ENCODE measurements at regions not wholly inside any gene's neighbourhood (a gene's known extent, or its start where the extent isn't known, plus 50 kb on each side); places are given as distances from the start of the nearest gene placed in this dataset.

DNA sequence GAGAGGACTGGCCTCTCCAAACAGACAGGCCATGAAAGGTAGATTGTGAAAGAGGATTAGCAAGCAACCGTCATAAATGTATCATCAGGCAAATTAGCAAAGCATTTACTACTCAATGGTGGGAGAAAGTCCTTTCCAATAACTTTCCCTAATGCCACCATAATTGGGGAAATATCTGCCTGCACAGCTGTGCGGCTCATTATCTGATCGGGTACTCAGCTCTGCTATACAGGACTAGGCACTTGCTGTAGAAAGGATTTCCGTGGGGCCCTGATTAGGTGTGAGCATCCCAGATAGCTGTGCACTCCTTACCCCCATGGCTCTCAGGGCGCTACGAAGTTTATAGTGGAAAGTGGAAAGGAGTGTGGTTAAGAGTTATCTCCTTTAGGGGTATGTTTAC is 309.7 kb upstream of the PLET1 start:
- no peak overlapping the region for H4K8ac ChIP-seq (ENCODE audit: low read depth, low read length)
- H3K18ac ChIP-seq (ENCODE audit: low read length), result no peak overlapping the region
- no peaks in the 10 kb centered on the region for H3K9me3 ChIP-seq (replicated peaks in 1 of 2; ENCODE audit: control insufficient read depth in 2 of 2, insufficient read depth in 1 of 2, low read depth in 1 of 2, low read length in 2 of 2)
- H3K4ac ChIP-seq (ENCODE audit: low read length), result no peak overlapping the region
- no peak overlapping the region for H2BK120ac ChIP-seq (ENCODE audit: low read depth, low read length)
- H2BK15ac ChIP-seq (ENCODE audit: low read length), result no peak overlapping the region
- H3K23ac ChIP-seq (ENCODE audit: low read depth, low read length, poor library complexity), result no peak overlapping the region
- no peak overlapping the region for H2BK5ac ChIP-seq (ENCODE audit: low read length)
- no peaks in the 10 kb centered on the region for H3K36me3 ChIP-seq (replicated peaks in 1 of 2; ENCODE audit: control insufficient read depth in 2 of 2, insufficient read depth in 2 of 2, low read length in 2 of 2)
- no peak overlapping the region for H3K27ac ChIP-seq (replicated peaks; ENCODE audit: low read length)
- H2AFZ ChIP-seq (ENCODE audit: low read length), result no peak overlapping the region
- no peak overlapping the region for H3K9ac ChIP-seq (ENCODE audit: low read depth, low read length, poor library complexity)
- no peak overlapping the region for H4K91ac ChIP-seq (ENCODE audit: low read depth, low read length, poor library complexity)
- H3K14ac ChIP-seq (ENCODE audit: low read length), result no peak overlapping the region
- no peaks in the 10 kb centered on the region for H3K27me3 ChIP-seq (ENCODE audit: control insufficient read depth in 3 of 3, insufficient read depth in 3 of 3, low read depth in 1 of 3, low read length in 3 of 3)
- H2BK12ac ChIP-seq (ENCODE audit: low read length), result no peak overlapping the region
- no peak overlapping the region for H2AK5ac ChIP-seq (ENCODE audit: low read depth, low read length)
- H3K4me2 ChIP-seq (ENCODE audit: insufficient read depth, low read length, poor library complexity, severe bottlenecking), result no peak overlapping the region
- H3K79me1 ChIP-seq (ENCODE audit: low read depth, low read length), result no peaks in the 10 kb centered on the region
- H3K4me3 ChIP-seq (ENCODE audit: low read length in 2 of 2), result no peak overlapping the region
- no CpG with 5 or more reads among the region's 6 CpGs for WGBS, 2 donors (ENCODE audit: extremely low coverage in 2 of 2, insufficient read length in 2 of 2, insufficient replicate concordance in 1 of 2)
- H3K4me1 ChIP-seq (ENCODE audit: control insufficient read depth in 2 of 2, insufficient read depth in 1 of 2, low read depth in 1 of 2, low read length in 2 of 2), result peaks cover 0 to 1% of the 10 kb centered on the region in 2 donors
- no peak for DNase-seq (ENCODE audit: low spot score)

DNA sequence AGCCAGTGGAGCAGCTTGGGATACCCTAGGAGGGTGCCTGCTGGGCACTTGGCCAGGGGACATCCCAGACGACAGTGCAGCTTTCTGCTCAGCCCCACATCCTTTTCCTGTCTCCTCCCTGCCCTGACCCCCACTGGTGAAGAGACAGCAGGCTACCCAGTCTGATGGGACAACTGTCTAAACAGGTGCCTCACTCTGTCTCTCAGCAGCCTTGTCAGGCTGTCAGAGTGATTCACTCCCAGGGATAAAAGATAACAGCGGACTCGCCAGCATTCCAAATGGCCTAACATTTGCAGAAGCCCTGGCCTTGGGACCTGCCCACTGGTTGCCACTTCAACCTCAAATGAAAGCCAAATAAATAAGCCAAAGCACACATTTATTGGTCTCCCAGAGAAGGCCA is 318.6 kb upstream of the PLET1 start:
- no peak overlapping the region for H3K4ac ChIP-seq (ENCODE audit: low read length)
- no peak overlapping the region for H2BK15ac ChIP-seq (ENCODE audit: low read length)
- H2BK120ac ChIP-seq (ENCODE audit: low read depth, low read length), result no peak overlapping the region
- no peaks in the 10 kb centered on the region for H3K27me3 ChIP-seq (ENCODE audit: control insufficient read depth in 3 of 3, insufficient read depth in 3 of 3, low read depth in 1 of 3, low read length in 3 of 3)
- H4K8ac ChIP-seq (ENCODE audit: low read depth, low read length), result no peak overlapping the region
- no peaks in the 10 kb centered on the region for H3K79me1 ChIP-seq (ENCODE audit: low read depth, low read length)
- H3K23ac ChIP-seq (ENCODE audit: low read depth, low read length, poor library complexity), result no peak overlapping the region
- H3K14ac ChIP-seq (ENCODE audit: low read length), result no peak overlapping the region
- no peak overlapping the region for H2BK5ac ChIP-seq (ENCODE audit: low read length)
- H3K18ac ChIP-seq (ENCODE audit: low read length), result no peak overlapping the region
- no peak overlapping the region for H2BK12ac ChIP-seq (ENCODE audit: low read length)
- H3K9ac ChIP-seq (ENCODE audit: low read depth, low read length, poor library complexity), result no peak overlapping the region
- no peak overlapping the region for H3K27ac ChIP-seq (replicated peaks; ENCODE audit: low read length)
- no peak overlapping the region for H2AK5ac ChIP-seq (ENCODE audit: low read depth, low read length)
- H3K4me2 ChIP-seq (ENCODE audit: insufficient read depth, low read length, poor library complexity, severe bottlenecking), result no peak overlapping the region
- H2AFZ ChIP-seq (ENCODE audit: low read length), result no peak overlapping the region
- DNase-seq (ENCODE audit: low spot score), result no peak
- H3K36me3 ChIP-seq (replicated peaks in 1 of 2; ENCODE audit: control insufficient read depth in 2 of 2, insufficient read depth in 2 of 2, low read length in 2 of 2), result no peaks in the 10 kb centered on the region
- no peak overlapping the region for H3K4me3 ChIP-seq (ENCODE audit: low read length in 2 of 2)
- no CpG with 5 or more reads among the region's 3 CpGs for WGBS, 2 donors (ENCODE audit: extremely low coverage in 2 of 2, insufficient read length in 2 of 2, insufficient replicate concordance in 1 of 2)
- H4K91ac ChIP-seq (ENCODE audit: low read depth, low read length, poor library complexity), result no peak overlapping the region
- H3K4me1 ChIP-seq (ENCODE audit: control insufficient read depth in 2 of 2, insufficient read depth in 1 of 2, low read depth in 1 of 2, low read length in 2 of 2), result no peaks in the 10 kb centered on the region
- no peaks in the 10 kb centered on the region for H3K9me3 ChIP-seq (replicated peaks in 1 of 2; ENCODE audit: control insufficient read depth in 2 of 2, insufficient read depth in 1 of 2, low read depth in 1 of 2, low read length in 2 of 2)

DNA sequence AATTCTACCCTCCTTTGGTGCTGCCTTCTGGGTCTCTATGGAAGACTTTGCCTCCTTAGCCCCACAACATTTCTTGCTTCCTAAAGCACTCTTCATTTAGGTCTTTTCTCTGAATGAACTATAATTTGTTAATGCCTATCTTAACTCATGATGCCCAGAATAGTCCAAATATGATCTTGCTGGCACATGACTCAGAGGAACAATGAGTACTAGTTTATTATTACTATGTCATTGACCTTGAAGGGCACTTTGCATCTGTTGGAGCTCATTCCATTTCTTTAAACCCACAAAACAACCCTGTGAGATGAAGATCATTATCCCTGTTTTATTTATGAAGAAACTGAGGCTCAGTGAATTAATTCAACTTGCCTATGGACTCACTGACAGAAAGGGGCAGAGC is 320.2 kb upstream of the PLET1 start:
- H2BK15ac ChIP-seq (ENCODE audit: low read length), result no peak overlapping the region
- H2BK5ac ChIP-seq (ENCODE audit: low read length), result no peak overlapping the region
- no peak overlapping the region for H2AK5ac ChIP-seq (ENCODE audit: low read depth, low read length)
- no peak overlapping the region for H4K8ac ChIP-seq (ENCODE audit: low read depth, low read length)
- H3K4me2 ChIP-seq (ENCODE audit: insufficient read depth, low read length, poor library complexity, severe bottlenecking), result no peak overlapping the region
- no peaks in the 10 kb centered on the region for H3K79me1 ChIP-seq (ENCODE audit: low read depth, low read length)
- no peak overlapping the region for H4K91ac ChIP-seq (ENCODE audit: low read depth, low read length, poor library complexity)
- H3K36me3 ChIP-seq (replicated peaks in 1 of 2; ENCODE audit: control insufficient read depth in 2 of 2, insufficient read depth in 2 of 2, low read length in 2 of 2), result no peaks in the 10 kb centered on the region
- H3K4ac ChIP-seq (ENCODE audit: low read length), result no peak overlapping the region
- DNase-seq (ENCODE audit: low spot score), result no peak
- no peak overlapping the region for H3K23ac ChIP-seq (ENCODE audit: low read depth, low read length, poor library complexity)
- H2BK12ac ChIP-seq (ENCODE audit: low read length), result no peak overlapping the region
- H3K27ac ChIP-seq (replicated peaks; ENCODE audit: low read length), result no peak overlapping the region
- no peaks in the 10 kb centered on the region for H3K27me3 ChIP-seq (ENCODE audit: control insufficient read depth in 3 of 3, insufficient read depth in 3 of 3, low read depth in 1 of 3, low read length in 3 of 3)
- no peak overlapping the region for H3K14ac ChIP-seq (ENCODE audit: low read length)
- H2AFZ ChIP-seq (ENCODE audit: low read length), result no peak overlapping the region
- no peaks in the 10 kb centered on the region for H3K9me3 ChIP-seq (replicated peaks in 1 of 2; ENCODE audit: control insufficient read depth in 2 of 2, insufficient read depth in 1 of 2, low read depth in 1 of 2, low read length in 2 of 2)
- H2BK120ac ChIP-seq (ENCODE audit: low read depth, low read length), result no peak overlapping the region
- H3K4me3 ChIP-seq (ENCODE audit: low read length in 2 of 2), result no peak overlapping the region
- no peak overlapping the region for H3K9ac ChIP-seq (ENCODE audit: low read depth, low read length, poor library complexity)
- no peaks in the 10 kb centered on the region for H3K4me1 ChIP-seq (ENCODE audit: control insufficient read depth in 2 of 2, insufficient read depth in 1 of 2, low read depth in 1 of 2, low read length in 2 of 2)
- H3K18ac ChIP-seq (ENCODE audit: low read length), result no peak overlapping the region

DNA sequence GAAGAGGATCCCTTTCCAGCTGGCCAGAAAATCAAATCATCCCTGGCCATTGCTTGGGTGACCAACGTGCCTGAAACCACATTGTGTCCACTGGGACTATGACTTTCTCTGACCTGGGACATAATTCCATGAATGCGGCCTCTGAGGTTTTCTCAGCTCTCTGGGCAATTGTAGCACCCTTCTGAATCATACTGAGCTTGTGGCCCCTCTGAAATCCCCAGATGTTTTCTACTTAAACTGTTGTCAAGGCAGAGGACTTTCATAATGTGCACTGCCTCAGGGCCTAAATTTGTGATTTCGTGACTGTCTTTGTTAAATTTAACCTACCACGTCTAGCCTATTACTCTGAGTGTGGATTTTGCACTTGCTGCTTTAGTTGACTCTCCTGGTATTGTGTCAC is 321.1 kb upstream of the PLET1 start:
- no peak overlapping the region for H3K27ac ChIP-seq (replicated peaks; ENCODE audit: low read length)
- H2AFZ ChIP-seq (ENCODE audit: low read length), result no peak overlapping the region
- no peak overlapping the region for H2BK5ac ChIP-seq (ENCODE audit: low read length)
- H2BK12ac ChIP-seq (ENCODE audit: low read length), result no peak overlapping the region
- H3K4me1 ChIP-seq (ENCODE audit: control insufficient read depth in 2 of 2, insufficient read depth in 1 of 2, low read depth in 1 of 2, low read length in 2 of 2), result no peaks in the 10 kb centered on the region
- DNase-seq (ENCODE audit: low spot score), result no peak
- no peaks in the 10 kb centered on the region for H3K9me3 ChIP-seq (replicated peaks in 1 of 2; ENCODE audit: control insufficient read depth in 2 of 2, insufficient read depth in 1 of 2, low read depth in 1 of 2, low read length in 2 of 2)
- H3K4me2 ChIP-seq (ENCODE audit: insufficient read depth, low read length, poor library complexity, severe bottlenecking), result no peak overlapping the region
- H3K4ac ChIP-seq (ENCODE audit: low read length), result no peak overlapping the region
- no peaks in the 10 kb centered on the region for H3K27me3 ChIP-seq (ENCODE audit: control insufficient read depth in 3 of 3, insufficient read depth in 3 of 3, low read depth in 1 of 3, low read length in 3 of 3)
- no peak overlapping the region for H4K8ac ChIP-seq (ENCODE audit: low read depth, low read length)
- H2BK120ac ChIP-seq (ENCODE audit: low read depth, low read length), result no peak overlapping the region
- no peak overlapping the region for H3K4me3 ChIP-seq (ENCODE audit: low read length in 2 of 2)
- H3K36me3 ChIP-seq (replicated peaks in 1 of 2; ENCODE audit: control insufficient read depth in 2 of 2, insufficient read depth in 2 of 2, low read length in 2 of 2), result no peaks in the 10 kb centered on the region
- H3K18ac ChIP-seq (ENCODE audit: low read length), result no peak overlapping the region
- H4K91ac ChIP-seq (ENCODE audit: low read depth, low read length, poor library complexity), result no peak overlapping the region
- no peak overlapping the region for H3K9ac ChIP-seq (ENCODE audit: low read depth, low read length, poor library complexity)
- H3K79me1 ChIP-seq (ENCODE audit: low read depth, low read length), result no peaks in the 10 kb centered on the region
- no CpG with 5 or more reads among the region's 4 CpGs for WGBS, 2 donors (ENCODE audit: extremely low coverage in 2 of 2, insufficient read length in 2 of 2, insufficient replicate concordance in 1 of 2)
- H2AK5ac ChIP-seq (ENCODE audit: low read depth, low read length), result no peak overlapping the region
- H3K23ac ChIP-seq (ENCODE audit: low read depth, low read length, poor library complexity), result no peak overlapping the region
- no peak overlapping the region for H2BK15ac ChIP-seq (ENCODE audit: low read length)
- no peak overlapping the region for H3K14ac ChIP-seq (ENCODE audit: low read length)

Measured in neuronal stem cell (in vitro differentiated cells).